PC-9 (cell line): ENCODE measurements at regions not wholly inside any gene's neighbourhood (a gene's known extent, or its start where the extent isn't known, plus 50 kb on each side); places are given as distances from the start of the nearest gene placed in this dataset.
"Not testable (repeated sequence)": the region's sequence is repeated elsewhere in the genome, so short reads cannot be mapped to it uniquely, and the experiment has no call there.

Experiments used
- BruUV-seq: library from RNA; stranded (reverse); fragments of 400-500 nt; replicated peaks from 2 replicates; lab custom pipeline; 2021; lab: Mats Ljungman, UMichigan
- CTCF ChIA-PET: fragments of 300-600 bp; sonication (Branson Sonifier 250); formaldehyde crosslinking; loops from one replicate; lab custom pipeline; 2022; ENCODE audit warnings: antibody characterized with exemption; lab: Charles Lee
- POLR2A ChIA-PET: fragments of 300-600 bp; sonication (Branson Sonifier 250); formaldehyde crosslinking; loops from one replicate; lab custom pipeline; 2022; ENCODE audit warnings: antibody characterized with exemption; ENCODE audit not compliant: unreplicated experiment; lab: Charles Lee
- DNase-seq, 2 experiments: peaks; one replicate each; pipeline versions ENCODE4 v3.0.0 to v3.0.0-alpha.2; 2015 to 2022; ENCODE audit warnings: mixed read lengths in 1 of 2
- H2AFZ ChIP-seq: fragments of 200-600 bp; sonication (generic); 2 replicates; pipeline ENCODE4 v1.8.1; 2017; ENCODE audit warnings: antibody characterized with exemption
- H3F3A ChIP-seq: fragments of 200-600 bp; sonication (generic); 2 replicates; pipeline ENCODE4 v1.8.1; 2017; ENCODE audit warnings: antibody characterized with exemption, mild to moderate bottlenecking, low read depth; ENCODE audit not compliant: insufficient read depth
- H3K27ac ChIP-seq: fragments of 200-600 bp; sonication (generic); 2 replicates; pipeline ENCODE4 v1.6.1; 2016; ENCODE audit warnings: mixed run types
- H3K27me3 ChIP-seq: fragments of 200-600 bp; sonication (generic); 2 replicates; pipeline ENCODE4 v1.6.1; 2016; ENCODE audit warnings: low read depth, mixed run types; ENCODE audit not compliant: insufficient read depth
- H3K36me3 ChIP-seq: fragments of 200-600 bp; sonication (generic); 2 replicates; pipeline ENCODE4 v1.6.1; 2016; ENCODE audit warnings: low read depth, mixed run types
- H3K4me1 ChIP-seq: fragments of 200-600 bp; sonication (generic); replicated peaks from 2 replicates; pipeline ENCODE4 v1.6.1; 2016; ENCODE audit warnings: mixed run types; ENCODE audit not compliant: insufficient read depth
- H3K4me2 ChIP-seq: fragments of 200-600 bp; sonication (generic); 2 replicates; pipeline ENCODE4 v1.6.1; 2017; ENCODE audit warnings: mixed run types
- H3K4me3 ChIP-seq: fragments of 200-600 bp; sonication (generic); 2 replicates; pipeline ENCODE4 v1.6.1; 2016; ENCODE audit warnings: mixed run types
- H3K79me2 ChIP-seq: fragments of 200-600 bp; sonication (generic); 2 replicates; pipeline ENCODE4 v1.6.1; 2017; ENCODE audit warnings: low read depth, mixed run types
- H3K9me2 ChIP-seq: fragments of 200-600 bp; sonication (generic); 2 replicates; pipeline ENCODE4 v1.8.1; 2017; ENCODE audit warnings: mild to moderate bottlenecking; ENCODE audit not compliant: insufficient read depth
- H3K9me3 ChIP-seq: fragments of 200-600 bp; sonication (generic); 2 replicates; pipeline ENCODE4 v1.8.1; 2016; ENCODE audit warnings: low read depth; ENCODE audit not compliant: insufficient read depth
- H4K20me1 ChIP-seq: fragments of 200-600 bp; sonication (generic); 2 replicates; pipeline ENCODE4 v1.8.1; 2017; ENCODE audit not compliant: insufficient read depth
- EZH2 ChIP-seq: fragments of 200-600 bp; sonication (generic); IDR thresholded peaks from 2 replicates; pipeline ENCODE4 v1.8.0; 2017; ENCODE audit warnings: antibody characterized with exemption, low read depth
- intact Hi-C: fragments of 100-400 bp; cut with micrococcal nuclease; formaldehyde crosslinking; loops from one replicate; pipeline ENCODE4 v1.10.0; 2022; ENCODE audit not compliant: unreplicated experiment
- TF ChIP-seq, protein P1 (sequence below): fragments of 200-600 bp; sonication (generic); conservative IDR thresholded peaks from 2 replicates; pipeline ENCODE4 v1.6.1; 2017; ENCODE audit warnings: mixed run types, antibody characterized with exemption, mild to moderate bottlenecking, moderate library complexity

DNA sequence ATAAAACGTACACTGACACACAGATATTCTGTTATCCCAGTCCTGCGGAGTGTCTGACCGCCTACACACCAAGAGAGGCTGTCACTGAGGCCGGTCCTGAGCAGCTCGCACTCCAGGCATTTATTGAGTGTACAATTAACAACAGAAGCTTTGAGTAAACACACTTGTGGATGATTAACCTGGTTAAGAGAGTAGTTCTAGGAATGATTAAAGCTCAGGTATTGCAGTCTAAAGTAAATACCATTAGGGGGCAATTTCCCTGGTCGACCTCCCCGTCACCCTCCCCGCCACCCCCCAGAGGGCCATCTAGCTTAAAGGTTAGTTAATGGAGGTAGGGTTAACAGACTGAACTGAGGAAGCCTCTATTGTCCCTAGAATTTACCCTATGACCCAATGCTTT, 1278.5 kb downstream of the NSUN3 start:
- Histone ChIP-seq H2AFZ (no peak overlapping the region), H3K4me3 (no peak overlapping the region), H3K4me1 (no peaks in the 10 kb centered on the region), H3K9me2 (no peaks in the 10 kb centered on the region), H3F3A (no peaks in the 10 kb centered on the region), H3K9me3 (no peaks in the 10 kb centered on the region), H4K20me1 (no peaks in the 10 kb centered on the region), H3K4me2 (no peak overlapping the region), H3K79me2 (no peaks in the 10 kb centered on the region), H3K36me3 (no peaks in the 10 kb centered on the region), H3K27ac (no peak overlapping the region), H3K27me3 (no peaks in the 10 kb centered on the region)
- intact Hi-C loops = no loop called here
- CTCF ChIA-PET = no interaction called here
- no peak for DNase-seq
- no TSS peak for BruUV-seq
- TF ChIP-seq EZH2 = no peak
- TF ChIP-seq, protein P1, sequence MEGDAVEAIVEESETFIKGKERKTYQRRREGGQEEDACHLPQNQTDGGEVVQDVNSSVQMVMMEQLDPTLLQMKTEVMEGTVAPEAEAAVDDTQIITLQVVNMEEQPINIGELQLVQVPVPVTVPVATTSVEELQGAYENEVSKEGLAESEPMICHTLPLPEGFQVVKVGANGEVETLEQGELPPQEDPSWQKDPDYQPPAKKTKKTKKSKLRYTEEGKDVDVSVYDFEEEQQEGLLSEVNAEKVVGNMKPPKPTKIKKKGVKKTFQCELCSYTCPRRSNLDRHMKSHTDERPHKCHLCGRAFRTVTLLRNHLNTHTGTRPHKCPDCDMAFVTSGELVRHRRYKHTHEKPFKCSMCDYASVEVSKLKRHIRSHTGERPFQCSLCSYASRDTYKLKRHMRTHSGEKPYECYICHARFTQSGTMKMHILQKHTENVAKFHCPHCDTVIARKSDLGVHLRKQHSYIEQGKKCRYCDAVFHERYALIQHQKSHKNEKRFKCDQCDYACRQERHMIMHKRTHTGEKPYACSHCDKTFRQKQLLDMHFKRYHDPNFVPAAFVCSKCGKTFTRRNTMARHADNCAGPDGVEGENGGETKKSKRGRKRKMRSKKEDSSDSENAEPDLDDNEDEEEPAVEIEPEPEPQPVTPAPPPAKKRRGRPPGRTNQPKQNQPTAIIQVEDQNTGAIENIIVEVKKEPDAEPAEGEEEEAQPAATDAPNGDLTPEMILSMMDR = no peak
- POLR2A ChIA-PET = no interaction called here

DNA sequence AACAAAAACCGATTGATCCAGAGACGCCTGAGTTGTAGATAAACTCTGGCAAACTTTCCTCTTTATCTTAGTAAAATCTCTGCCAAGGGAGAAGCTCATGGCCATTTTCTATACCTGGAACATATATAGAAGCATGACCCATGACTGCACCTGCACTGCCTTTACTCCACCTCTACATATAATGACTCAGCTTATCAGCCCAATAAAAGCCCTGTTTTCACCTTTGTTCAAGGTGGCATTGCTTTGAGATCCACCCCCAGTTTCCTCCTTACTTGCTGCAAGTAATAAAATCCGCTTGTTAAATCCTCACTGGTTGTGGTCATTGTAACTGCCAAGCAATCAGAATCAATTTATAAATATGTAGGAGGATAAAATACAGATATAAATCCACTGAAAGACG, 1280.4 kb downstream of the NSUN3 start:
- H3K27ac ChIP-seq = no peak overlapping the region
- H3K27me3 ChIP-seq = no peaks in the 10 kb centered on the region
- H3K9me3 ChIP-seq = no peaks in the 10 kb centered on the region
- H3K36me3 ChIP-seq = no peaks in the 10 kb centered on the region
- no peak overlapping the region for H3K4me3 ChIP-seq
- H3F3A ChIP-seq = no peaks in the 10 kb centered on the region
- no peaks in the 10 kb centered on the region for H3K79me2 ChIP-seq
- H3K4me1 ChIP-seq = no peaks in the 10 kb centered on the region
- ChIA-PET CTCF (no interaction called here), POLR2A (no interaction called here)
- intact Hi-C loops = no loop called here
- BruUV-seq = no TSS peak
- H3K4me2 ChIP-seq = no peak overlapping the region
- DNase-seq = no peak
- H2AFZ ChIP-seq = no peak overlapping the region
- TF ChIP-seq EZH2 = no peak
- TF ChIP-seq, protein P1 = no peak
- 0 out of 2 replicates have a peak, but pooled peaks cover 3% of the 10 kb centered on the region for H3K9me2 ChIP-seq
- H4K20me1 ChIP-seq = no peaks in the 10 kb centered on the region

DNA sequence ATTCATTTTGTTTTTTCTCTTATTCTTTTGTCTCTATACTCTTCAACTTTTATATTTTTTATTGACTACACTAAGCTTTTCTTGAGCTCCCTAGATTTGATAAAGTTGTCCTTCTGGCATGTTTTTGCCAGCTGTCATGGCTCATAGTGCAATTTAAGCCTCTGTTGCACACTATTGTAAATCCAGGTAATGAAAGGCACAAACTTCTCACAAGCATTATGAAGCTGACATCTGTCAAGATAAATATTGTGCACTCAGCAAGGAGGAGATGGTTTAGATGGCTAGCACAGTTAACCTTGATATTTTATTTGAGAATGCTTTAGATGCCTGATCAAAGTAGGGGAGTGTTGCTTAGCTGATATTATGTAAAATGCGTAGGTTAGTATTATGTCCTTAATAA, 1280.9 kb downstream of the NSUN3 start:
- BruUV-seq = no TSS peak
- H3K79me2 ChIP-seq = no peaks in the 10 kb centered on the region
- intact Hi-C loops = no loop called here
- TF ChIP-seq, protein P1 = no peak
- no peak for TF ChIP-seq EZH2
- no peaks in the 10 kb centered on the region for H3K36me3 ChIP-seq
- DNase-seq = no peak
- H3K27me3 ChIP-seq = no peaks in the 10 kb centered on the region
- CTCF ChIA-PET = no interaction called here
- H3K27ac ChIP-seq = no peak overlapping the region
- POLR2A ChIA-PET = no interaction called here
- 0 out of 2 replicates have a peak, but pooled peaks cover 3% of the 10 kb centered on the region for H3K9me2 ChIP-seq
- no peak overlapping the region for H3K4me3 ChIP-seq
- H3K4me2 ChIP-seq = no peak overlapping the region
- no peaks in the 10 kb centered on the region for H3K9me3 ChIP-seq
- H3K4me1 ChIP-seq = no peaks in the 10 kb centered on the region
- H4K20me1 ChIP-seq = no peaks in the 10 kb centered on the region
- H2AFZ ChIP-seq = no peak overlapping the region
- no peaks in the 10 kb centered on the region for H3F3A ChIP-seq

DNA sequence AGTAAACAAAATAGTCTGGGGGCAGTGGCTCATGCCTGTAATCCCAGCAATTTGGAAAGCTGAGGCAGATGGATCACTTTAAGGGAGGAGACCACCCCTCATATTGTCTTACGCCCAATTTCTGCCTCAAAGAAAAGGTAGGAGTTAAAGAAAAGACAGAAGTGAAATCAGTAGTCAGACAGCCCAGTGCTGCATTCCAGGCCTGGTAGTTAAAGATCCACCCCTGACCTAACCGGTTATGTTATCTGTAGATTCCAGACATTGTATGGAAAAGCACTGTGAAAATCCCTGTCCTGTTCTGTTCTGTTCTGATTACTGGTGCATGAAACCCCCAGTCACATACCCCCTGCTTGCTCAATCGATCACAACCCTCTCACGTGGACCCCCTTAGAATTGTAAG, 1285.1 kb downstream of the NSUN3 start:
- intact Hi-C loops, H4K20me1 ChIP-seq, H3K36me3 ChIP-seq, BruUV-seq, H3K27ac ChIP-seq, H3F3A ChIP-seq, POLR2A ChIA-PET, CTCF ChIA-PET, H3K9me3 ChIP-seq, H3K27me3 ChIP-seq, H2AFZ ChIP-seq, H3K79me2 ChIP-seq, H3K9me2 ChIP-seq, H3K4me2 ChIP-seq, H3K4me3 ChIP-seq, H3K4me1 ChIP-seq: not testable (repeated sequence)
- DNase-seq = peak in 1 of 2 experiments; percentile 14
